ENCODE measurements at regions not wholly inside any gene's neighbourhood (a gene's known extent, or its start where the extent isn't known, plus 50 kb on each side); places are given as distances from the start of the nearest gene placed in this dataset.

DNA sequence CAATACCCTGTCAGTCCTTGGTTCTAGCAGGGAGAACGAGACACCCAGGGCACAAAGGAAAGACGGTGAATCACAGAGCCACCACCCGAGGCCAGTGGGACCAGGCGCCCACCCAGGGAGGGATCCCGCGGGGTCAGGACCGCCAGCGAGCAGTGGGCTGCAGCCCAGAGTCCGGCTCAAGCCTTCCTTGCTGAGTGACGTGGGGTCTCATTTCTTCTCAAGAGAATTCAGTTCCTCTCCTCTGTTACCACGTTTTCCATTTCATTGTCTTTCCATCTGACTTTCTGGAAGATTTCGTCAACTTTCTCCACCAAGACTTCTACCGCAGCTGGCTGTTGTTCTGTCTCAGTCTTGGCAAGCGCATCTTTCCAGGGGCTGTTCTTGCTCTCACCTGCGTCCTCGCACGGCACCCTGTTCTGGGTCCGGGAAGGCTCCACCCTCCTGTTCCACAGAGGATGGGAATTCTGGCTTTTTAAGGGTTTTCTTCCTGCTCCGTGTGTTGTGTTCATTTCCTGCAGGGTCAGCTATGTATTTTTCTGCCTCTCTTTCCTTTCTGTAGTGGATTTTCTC lies 248.6 kb downstream of the NDUFA10 start:
- no peak for DNase-seq

DNA sequence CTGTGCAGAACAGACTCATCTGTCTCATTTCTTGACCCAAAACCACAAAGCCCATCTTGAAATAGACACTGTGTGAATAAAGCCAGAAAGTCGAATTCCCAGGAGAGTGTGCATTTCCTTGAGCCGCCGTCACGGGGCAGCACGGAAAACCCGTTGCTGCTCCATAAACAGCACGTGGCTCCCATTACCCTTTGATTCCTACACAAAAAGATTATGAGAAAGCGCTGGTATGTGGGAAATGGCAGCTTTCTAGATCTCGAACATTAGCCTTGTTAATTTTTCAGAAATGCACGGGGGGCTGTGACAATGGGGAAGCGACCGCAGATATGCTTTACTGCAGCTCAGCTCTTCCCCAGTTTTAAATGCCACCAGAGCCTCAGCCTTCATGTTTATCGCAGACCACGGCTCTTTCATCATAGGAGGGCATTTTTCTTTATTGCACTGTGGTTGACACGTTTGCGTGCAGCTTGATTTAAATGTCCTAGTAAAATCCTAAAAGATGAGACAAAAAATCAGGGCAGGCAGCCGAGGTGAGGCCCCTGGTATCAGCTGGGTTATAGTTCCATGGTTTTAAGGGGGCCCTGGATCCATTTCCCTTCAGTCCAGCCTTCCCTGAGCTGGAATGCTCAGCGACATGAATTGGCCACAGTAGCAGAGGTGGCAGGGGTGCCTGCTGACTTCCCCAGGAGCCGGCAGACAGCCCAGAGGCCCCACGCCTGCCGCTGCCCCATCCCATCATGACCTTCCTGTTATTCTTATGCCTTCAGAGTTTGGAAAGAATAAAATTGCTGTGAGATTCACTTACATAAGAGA lies 249.3 kb downstream of the NDUFA10 start:
- DNase-seq: peak; percentile 51

DNA sequence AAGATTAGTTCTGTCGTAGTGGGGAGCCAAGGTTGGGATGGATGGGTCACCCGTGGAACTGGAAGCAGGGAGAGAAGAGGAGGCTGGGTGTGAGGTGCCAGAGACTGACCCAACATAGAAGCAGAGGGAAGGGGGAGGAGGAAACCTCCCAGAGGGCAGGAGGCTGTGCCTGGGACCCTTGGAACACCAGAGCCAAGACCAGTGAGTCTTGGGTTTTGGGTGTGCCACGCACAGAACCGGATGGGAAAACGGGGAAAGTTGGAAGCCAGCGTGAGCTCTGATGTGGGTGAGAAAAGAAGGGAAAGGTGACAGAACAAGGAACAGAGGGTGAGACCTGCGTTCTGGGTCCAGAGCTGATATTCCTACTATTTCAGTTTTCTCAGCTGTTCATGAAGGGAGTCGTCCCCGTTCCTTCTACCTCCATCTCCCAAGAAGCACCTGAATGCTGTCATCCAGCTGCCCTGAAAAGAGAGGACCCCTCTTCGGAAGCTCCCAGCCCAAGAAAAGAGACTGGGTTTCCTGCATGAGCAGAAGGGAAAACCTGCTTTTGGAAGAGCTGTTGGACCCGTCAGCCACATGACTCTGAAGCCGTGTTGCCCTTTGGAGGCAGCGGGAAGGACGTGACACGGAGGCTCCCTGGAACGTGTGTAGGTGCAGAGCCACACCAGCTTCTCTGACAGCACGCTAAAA lies 250.1 kb downstream of the NDUFA10 start:
- DNase-seq: no peak

DNA sequence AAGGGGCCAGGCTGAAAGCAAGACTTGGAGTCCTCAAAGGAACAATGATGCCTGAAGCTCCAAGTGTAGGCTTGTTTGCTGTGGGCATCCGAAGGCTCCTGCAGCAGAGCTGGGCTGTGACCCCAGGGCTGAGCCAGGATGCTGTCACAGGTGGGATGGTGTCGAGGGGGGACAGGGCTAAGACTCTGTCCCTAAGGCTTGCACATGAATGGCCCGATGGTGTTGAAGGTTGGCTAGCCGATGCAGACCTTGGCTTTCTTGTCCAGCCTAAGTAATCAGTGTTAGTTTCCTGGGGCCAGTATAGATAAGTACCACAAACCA lies 251.0 kb downstream of the NDUFA10 start:
- DNase-seq: no peak

DNA sequence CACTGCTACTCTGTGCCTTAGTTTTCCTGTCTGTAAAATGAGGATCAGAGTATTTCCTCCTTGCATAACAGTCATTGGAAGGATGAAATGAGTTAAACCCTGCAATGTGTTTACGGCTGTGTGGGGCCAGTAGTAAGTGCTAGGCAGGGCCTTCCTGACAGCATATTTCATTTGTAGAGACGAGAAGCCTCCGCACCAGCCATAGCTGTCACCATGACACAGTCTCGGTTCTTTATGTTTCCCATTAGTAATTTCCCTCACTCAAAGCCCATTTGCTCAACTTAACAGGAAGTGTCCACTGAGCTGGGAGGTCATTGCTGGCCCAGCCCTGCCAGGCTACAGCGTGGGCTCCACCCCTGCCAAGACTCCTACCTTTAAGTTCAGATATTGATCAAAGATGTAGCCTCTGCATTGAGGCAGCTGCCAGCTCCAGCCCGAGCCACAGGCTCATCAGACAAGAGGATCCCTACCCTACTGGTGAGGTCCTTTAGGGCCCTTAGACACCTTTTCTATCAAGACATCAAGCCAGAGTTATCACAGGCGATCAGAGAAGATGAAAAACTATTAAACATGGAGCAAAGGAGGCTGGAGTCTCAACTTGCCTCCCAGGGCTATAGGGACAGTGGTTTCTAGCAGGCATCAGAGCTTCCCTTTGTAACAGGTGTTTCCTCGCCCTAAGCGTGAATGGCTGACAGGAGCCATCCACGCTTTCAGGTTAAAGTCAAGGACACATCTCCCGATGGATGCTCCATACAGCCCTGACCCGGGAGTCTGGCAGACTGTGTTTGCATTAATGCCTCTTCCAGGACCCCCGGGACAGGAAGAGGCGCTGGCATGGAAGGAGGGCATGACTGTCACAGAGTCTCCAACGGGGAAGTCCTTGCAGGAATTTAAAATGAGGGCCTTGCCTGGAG lies 251.7 kb downstream of the NDUFA10 start:
- DNase-seq: no peak

DNA sequence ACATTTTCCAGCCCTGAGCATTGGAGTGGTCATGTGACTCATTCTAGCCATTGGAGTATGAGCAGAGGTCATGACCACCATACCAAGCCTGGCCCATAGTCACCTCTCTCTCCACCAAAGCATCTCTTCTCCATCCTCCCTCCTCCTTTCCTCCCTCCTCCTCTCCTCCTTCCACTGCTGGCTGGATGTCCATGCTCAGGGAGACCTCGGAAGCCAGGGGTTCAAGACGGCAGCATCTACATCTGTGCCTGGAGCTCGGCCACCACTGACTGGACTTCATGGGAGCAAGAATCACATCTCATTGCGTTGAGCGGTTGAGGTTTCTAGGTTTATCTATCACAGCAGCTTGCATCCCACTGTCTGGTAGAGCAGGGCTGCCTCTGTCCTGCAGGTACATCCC lies 252.4 kb downstream of the NDUFA10 start:
- DNase-seq: no peak

DNA sequence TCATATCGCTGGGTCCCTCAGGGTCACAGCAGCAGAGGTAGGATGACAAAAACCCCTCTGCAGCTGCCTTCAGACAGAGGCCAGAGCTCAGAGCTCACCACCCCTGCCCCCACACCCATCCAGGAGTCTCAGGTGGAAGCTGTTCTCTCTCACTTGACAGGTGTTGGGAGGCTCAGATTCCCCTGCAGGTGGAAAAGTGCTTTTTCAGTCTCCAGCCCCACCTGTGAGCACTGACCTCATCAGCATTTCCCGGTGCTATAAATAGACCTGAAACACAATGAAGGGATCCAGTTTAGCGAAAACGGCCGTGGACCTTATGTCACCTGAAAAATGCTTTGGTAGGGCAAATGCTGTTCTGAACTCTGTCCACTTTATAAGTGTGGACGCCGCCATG lies 254.9 kb downstream of the NDUFA10 start:
- DNase-seq: no peak

DNA sequence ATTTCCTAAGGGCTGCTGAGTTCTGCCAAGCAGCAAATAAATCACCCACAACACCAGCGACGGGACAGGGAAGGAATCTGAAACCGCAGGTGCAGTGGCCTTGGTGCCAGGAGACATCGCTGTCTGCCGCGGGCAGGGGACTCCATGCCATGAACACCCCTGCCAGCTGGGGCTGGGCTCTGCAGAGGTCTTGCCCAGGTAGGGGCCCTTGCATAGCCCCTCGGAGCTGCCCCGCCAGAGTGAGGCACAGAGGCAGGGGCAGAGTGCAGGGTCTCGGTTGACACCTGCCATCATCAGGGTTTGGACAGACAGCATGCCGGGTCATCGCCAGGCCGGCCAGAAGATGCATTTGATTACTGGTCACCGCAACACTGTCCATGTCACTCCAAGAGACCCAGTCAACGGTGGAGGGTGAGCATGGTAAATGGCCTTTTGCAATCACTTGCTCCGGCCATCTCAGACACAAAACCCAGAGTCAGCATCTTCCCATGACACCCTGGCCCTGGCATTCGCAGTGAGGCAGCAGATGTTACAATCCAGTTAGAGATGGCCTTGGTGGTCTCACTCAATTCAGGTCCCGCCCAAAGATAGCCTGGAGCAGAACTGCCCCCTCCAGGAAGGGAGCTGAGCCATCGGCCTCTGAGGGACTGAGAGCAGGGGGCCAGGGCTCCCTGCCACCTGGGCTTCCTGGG lies 255.4 kb downstream of the NDUFA10 start:
- DNase-seq: no peak

DNA sequence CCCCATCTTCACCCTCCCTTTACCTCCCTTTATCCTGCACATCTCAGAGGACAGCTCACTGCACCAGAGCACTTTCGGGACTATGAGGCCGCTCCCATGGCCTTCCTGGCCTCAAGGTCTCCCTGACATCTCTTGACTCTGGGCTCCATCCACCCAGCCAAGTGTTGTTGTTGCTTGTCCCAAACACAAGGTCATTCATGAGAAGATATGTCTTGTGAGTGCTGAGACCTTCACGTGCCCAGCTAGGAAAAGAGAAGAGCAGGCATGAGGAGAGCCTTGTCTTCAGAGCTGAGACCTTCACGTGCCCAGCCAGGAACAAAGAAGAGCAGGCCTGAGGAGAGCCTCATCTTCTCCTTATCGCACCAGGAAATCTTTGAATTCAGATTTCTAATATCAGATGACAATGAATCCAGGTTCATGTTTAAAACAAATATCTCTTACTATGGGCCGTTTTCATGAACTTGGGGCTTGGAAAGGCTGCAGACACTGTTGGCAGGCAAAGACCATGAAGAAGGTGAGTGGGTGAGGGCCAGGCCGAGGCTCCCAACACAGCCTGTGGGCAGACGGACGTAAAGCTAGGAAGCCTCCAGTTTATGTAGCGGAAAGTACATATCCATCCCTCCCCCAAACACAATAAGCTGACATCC lies 256.1 kb downstream of the NDUFA10 start:
- no peak for DNase-seq

DNA sequence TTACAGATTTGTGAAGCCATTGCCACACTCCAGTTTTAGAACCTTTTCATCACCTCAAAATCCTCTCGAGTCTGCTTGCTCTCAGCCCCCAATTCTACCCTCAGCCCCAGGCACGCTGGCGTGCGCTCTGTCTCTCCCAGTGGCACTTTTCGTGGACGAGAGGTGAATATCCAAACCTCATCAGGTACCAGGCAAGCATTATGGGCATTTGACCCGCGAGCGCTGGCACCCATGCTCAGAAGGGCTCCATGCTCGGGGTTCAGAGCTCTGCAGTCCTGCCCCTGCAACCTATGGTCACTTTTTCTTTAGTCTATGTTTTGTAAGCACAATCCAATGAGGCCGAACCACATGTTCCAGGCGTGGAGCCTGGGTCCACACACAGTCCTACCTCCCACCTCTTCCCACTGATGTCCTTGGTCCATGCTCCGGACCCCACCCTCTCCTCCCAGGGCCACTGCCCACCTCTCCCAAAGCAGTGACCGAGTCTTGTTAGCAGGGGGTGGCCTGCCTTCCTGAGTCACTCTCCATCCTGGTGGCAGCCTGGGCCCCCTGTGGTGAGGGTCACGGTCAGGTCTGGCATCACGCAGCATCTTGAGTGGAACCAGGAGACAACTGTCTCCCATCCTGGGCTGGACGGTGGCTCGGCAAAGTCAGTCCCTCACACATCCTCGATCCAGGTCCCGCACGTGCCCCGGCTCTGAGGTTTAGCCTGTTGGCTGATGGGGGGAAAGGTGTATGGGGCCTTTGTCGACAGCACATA lies 256.9 kb downstream of the NDUFA10 start:
- no peak for DNase-seq

DNA sequence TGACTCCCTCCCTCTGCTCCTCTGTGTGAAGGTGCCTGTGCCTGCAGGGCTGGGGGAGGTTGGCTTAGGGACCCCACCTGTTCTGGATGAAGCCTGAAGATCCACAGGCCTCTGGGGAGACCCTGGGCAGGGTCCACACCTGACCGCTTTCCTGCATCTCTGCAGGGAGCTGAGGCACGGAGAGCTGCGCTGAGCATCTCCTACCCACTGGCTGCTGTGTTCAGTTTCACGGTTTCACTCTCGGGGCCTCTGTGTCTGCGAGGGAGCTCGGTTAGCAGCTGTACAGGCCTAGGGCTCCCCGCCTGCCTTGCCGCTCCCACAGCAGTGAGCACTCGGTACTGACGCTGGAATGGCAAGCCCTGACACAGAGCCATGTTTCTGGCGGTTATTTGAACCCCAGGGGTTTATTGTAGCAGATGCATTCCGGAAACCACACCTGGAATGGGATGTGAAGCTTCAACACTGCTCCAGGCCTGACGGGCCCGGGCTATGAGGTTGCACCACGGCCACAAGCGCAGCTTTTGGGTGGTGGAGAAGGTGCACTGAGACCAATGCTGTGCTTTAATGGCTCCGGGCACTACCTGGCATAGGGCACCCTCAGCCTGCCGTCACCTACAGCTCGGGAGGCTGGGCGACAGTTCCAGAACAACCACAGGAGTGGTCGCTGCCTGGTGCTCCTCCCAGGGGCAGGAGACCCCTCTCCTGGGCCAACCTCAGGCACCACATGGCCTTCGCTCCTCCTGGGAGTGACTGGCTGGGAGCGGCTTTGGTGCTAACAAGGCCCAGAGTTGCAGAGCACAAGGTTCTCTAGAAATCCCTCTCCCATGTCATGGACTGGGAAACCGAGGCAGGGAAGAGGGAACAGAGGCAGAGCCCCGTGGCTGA lies 257.9 kb downstream of the NDUFA10 start:
- no peak for DNase-seq

DNA sequence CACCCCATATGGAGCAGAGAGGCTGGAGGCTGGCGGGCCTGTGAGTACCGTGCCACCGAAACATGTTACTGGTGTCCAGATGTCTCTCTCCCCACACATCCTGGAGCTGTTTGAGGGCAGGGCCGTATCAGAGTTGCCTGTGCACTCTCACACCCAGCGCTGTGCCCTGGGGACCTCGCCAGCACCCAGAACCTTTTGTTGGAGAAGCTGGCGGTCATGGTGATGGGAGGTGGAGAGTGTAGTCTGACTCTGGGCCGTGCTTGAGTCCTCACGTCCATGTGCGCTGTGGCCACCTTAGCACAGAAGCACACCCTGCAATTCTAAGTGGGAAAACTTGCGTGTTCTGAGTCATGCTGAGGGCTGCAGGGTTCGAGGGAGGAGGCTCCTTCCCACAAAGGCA lies 259.2 kb downstream of the NDUFA10 start:
- no peak for DNase-seq

DNA sequence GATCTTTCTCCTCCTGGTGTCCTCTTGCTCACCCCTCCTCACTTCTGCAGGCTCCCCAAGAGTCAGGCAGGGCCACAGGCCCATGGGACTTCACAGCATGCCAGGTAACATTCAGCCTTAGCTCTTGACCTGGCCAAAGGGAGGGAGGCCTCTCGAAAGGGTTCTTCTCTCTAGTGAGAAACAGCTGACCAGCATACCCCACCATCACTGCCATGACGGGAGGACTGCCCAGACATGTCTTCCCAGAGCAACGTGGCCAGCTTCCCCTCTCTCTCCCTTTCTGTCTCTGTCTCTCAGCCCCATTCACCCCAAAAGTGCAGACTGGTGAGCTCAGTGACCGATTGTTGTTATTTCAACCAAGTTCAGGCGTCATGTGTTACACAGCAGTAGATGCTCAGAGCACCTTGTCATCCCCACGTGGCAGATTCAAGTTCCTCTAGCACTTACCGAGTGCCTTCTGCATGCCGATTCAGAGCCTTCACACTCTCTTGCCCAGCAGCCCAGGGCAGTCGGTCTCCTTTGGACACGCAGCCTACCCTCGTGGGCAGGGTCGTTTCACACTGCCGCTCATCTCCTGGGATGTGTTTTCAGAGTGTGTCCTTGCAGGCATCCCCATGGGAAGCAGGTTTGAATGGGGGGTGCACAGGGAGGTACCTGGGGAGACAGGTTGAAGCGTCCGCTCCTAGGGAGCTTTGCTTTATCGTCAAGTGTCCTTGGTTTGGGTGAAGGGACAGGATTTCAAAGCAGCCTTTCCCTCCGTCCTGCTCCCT lies 259.9 kb downstream of the NDUFA10 start:
- DNase-seq: no peak

DNA sequence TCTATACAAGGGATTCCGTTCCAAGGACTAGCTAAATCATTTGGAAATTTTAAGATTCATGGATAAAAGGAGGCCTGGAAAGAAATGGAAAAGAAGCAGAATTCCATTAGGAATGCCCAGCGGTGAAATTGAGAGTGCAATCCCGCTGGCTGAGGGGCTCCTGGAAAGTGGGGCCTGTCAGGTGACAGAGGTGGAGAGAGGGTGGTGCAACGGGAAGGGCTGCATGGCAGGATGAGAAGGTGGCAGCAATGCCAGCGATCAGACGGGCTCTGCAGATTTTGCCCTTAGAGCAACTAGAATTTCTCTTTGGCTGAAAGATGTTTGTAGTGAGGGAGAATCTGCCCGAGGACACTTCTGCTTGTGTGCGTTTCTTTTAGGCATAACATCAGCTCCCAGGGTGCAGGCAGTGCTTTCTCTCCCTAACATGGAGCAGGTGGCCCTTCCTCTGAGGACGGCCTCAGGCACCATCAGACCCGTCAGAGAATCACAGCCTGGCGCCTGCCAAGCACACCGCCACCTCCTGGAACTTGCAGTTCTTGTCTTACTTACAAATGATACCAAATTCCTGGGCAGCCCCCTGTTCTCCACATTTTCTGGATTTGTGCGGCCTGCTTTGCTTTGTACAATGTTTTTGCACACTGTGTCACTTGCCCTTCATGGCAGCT lies 261.6 kb downstream of the NDUFA10 start:
- no peak for DNase-seq

DNA sequence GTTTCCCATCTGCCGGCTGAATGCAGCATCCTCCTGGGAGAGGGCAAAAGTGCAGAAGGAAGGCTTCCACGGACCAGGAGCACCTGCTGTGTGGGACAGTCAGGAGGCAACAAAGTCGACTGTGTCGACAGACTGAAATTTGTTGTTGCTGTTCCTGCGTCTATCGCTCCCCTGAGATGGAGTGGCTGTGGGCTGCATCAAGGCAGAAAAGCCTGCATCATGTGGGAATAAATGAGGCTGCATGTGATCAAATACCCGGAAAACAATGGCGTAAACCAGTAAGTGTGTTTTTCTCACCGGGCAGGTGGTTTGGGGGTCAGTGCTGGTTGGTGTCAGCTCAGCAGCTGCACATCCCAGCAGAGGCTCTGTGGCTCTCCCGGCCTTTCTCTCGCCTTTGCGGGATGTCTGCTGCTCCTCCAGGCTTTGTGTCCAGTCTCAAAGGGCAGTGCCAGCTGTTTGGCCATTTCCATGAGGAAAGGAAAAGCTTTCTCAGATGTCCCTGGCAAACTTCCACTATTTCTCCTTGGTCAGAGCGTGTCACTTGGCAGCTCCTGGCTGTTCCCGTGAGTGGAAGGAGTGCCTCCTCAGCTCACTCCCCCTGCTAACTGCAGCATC lies 262.4 kb downstream of the NDUFA10 start:
- no peak for DNase-seq

DNA sequence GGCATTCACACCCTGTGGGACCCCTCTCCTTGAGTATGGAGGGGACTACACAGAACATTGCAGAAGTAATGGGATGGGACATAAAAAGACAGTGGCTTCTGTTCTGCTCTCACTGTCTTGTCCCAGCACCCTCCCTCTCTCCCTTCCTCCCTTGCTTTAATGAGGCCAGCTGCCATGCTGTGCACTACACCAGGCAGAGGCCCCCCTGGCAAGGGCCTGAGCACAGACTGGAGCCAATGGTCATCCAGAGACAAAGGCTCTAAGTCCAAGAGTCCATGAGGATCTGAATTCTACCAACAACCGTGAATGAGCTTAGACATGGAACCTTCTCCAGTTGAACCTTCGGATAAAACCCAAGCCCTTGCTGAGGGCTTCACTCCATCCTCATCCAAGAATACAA lies 263.0 kb downstream of the NDUFA10 start:
- DNase-seq: no peak

DNA sequence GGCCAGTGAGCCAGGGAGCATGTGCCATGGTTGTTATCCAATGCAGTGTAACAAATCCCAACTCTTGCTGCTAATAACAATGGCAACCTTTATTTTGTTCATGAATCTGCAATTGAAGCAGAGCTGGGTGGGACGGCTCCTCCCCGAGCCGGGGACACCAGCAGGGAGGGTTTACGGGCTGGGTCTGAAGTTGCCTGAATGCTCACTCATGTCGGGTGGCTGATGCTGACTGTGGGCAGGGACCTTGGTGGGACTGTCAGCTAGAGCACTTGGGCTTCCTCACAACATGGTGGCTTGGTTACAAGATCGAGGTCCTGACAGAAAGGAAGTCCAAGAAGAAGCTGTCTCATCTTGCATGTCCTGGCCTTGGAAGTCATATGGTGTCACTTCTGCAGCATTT lies 264.5 kb downstream of the NDUFA10 start:
- DNase-seq: no peak

DNA sequence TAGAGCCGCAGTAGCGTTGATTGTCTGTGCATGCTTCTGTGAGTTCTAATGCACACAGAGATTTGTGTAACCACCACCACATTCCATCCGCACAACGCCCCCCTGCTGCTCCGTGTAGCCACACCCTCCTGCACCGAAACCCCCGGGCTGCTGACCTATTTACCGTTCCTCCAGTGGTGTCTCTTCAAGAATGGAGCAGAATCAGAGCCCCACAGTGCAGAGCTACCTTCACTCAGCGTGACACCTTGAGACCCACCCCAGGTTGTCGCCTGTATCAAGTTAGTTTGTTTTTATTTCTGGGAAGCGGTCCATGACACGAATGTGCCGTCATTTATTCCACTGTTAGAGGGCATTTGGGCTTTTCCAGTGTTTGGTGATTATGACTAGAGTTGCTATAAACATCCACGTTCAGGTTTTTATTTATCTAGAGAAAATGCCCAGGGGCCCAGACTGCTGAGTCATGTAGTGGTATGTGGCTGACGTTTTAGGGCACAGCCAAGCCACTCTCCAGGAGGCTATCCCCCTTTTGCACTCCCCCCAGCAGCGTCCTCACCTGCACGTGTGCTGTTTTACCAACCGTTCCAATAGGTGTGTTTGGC lies 266.8 kb downstream of the NDUFA10 start:
- DNase-seq: peak; percentile 19

Measured in fibroblast of skin of scalp (primary cell).